B cell (primary cell): ENCODE measurements at regions not wholly inside any gene's neighbourhood (a gene's known extent, or its start where the extent isn't known, plus 50 kb on each side); places are given as distances from the start of the nearest gene placed in this dataset.
"Not testable (repeated sequence)": the region's sequence is repeated elsewhere in the genome, so short reads cannot be mapped to it uniquely, and the experiment has no call there.

Source experiments
- ATAC-seq: fragments of 200-7000 bp; cut with Tn5 transposase; one replicate; pipeline ENCODE4 v1.10.0; 2021; ENCODE audit warnings: low read depth, mild to moderate bottlenecking, moderate number of reproducible peaks, moderate library complexity
- CTCF ChIA-PET: fragments of 350-600 bp; sonication (Branson Sonifier 250); formaldehyde crosslinking; loops from one replicate; lab custom pipeline; 2021; ENCODE audit warnings: antibody characterized with exemption, inconsistent platforms; lab: Charles Lee
- POLR2A ChIA-PET: fragments of 350-600 bp; sonication (Branson Sonifier 250); formaldehyde crosslinking; loops from one replicate; lab custom pipeline; 2021; ENCODE audit warnings: antibody characterized with exemption; lab: Charles Lee
- DNase-seq: peaks from one replicate; pipeline ENCODE4 v3.0.0; 2013
- H2AFZ ChIP-seq: 2 replicates; pipeline ENCODE4 v1.6.1; 2012; ENCODE audit warnings: mild to moderate bottlenecking, low read depth, low read length; ENCODE audit not compliant: insufficient read depth, poor library complexity, severe bottlenecking
- H3K27ac ChIP-seq, 2 donors: 1 replicate in 1 of 2; 2 replicates in 1 of 2; pipeline ENCODE4 v1.5.1; 2012 to 2013; ENCODE audit warnings: low read length in 2 of 2, mild to moderate bottlenecking in 2 of 2, moderate library complexity in 1 of 2
- H3K27me3 ChIP-seq, 4 experiments: fragments of 200-600 bp in 1 of 4; sonication (generic) in 1 of 4; replicated peaks in 1 of 4; 1 replicate in 2 of 4; 2 replicates in 2 of 4; pipeline versions ENCODE4 v1.6.1 to v1.7.0; 2013 to 2016; ENCODE audit warnings: low read length in 3 of 4, mild to moderate bottlenecking in 2 of 4, mixed read lengths in 1 of 4, moderate library complexity in 1 of 4; ENCODE audit not compliant: insufficient read depth in 4 of 4, control insufficient read depth in 3 of 4; ENCODE audit errors: control extremely low read depth in 1 of 4
- H3K36me3 ChIP-seq, 2 experiments: replicated peaks in 1 of 2; 1 replicate in 1 of 2; 2 replicates in 1 of 2; pipeline versions ENCODE4 v1.6.1 to v1.7.1; 2013; ENCODE audit warnings: low read length in 1 of 2; ENCODE audit not compliant: insufficient read depth in 2 of 2, control insufficient read depth in 1 of 2; ENCODE audit errors: control extremely low read depth in 1 of 2, extremely low read depth in 1 of 2
- H3K4me1 ChIP-seq, 2 donors: fragments of 200-600 bp in 1 of 2; sonication (generic) in 1 of 2; 1 replicate in 1 of 2; 2 replicates in 1 of 2; pipeline versions ENCODE4 v1.5.1 to v1.6.1; 2013 to 2017; ENCODE audit warnings: low read length in 2 of 2; ENCODE audit not compliant: control insufficient read depth in 2 of 2, insufficient read depth in 2 of 2
- H3K4me2 ChIP-seq: replicated peaks from 2 replicates; pipeline ENCODE3; 2012; ENCODE audit warnings: mild to moderate bottlenecking, low read depth, low read length; ENCODE audit not compliant: poor library complexity, severe bottlenecking
- H3K4me3 ChIP-seq, 5 experiments: fragments of 200-600 bp in 1 of 5; sonication (generic) in 1 of 5; 1 replicate in 3 of 5; 2 replicates in 2 of 5; pipeline versions ENCODE4 v1.5.1 to v1.7.0; 2011 to 2016; ENCODE audit warnings: low read length in 4 of 5, mild to moderate bottlenecking in 4 of 5, low read depth in 2 of 5, control low read depth in 1 of 5, moderate library complexity in 1 of 5; ENCODE audit not compliant: insufficient read depth in 1 of 5; ENCODE audit errors: control extremely low read depth in 1 of 5, extremely low read depth in 1 of 5
- H3K79me2 ChIP-seq: fragments of 200-600 bp; sonication (generic); one replicate; pipeline ENCODE4 v1.6.0; 2016; ENCODE audit warnings: low read length; ENCODE audit not compliant: control insufficient read depth, insufficient read depth
- H3K9ac ChIP-seq: fragments of 200-600 bp; sonication (generic); 2 replicates; pipeline ENCODE4 v1.6.1; 2017; ENCODE audit warnings: mild to moderate bottlenecking, low read length, moderate library complexity
- H3K9me3 ChIP-seq, 3 donors: one replicate each; pipeline versions ENCODE4 v1.6.1 to v1.7.1; 2013; ENCODE audit warnings: low read length in 2 of 3; ENCODE audit not compliant: control insufficient read depth in 2 of 3, insufficient read depth in 1 of 3; ENCODE audit errors: control extremely low read depth in 1 of 3
- H4K20me1 ChIP-seq: 2 replicates; pipeline ENCODE4 v1.6.0; 2012; ENCODE audit warnings: mild to moderate bottlenecking, low read length; ENCODE audit not compliant: insufficient read depth, control insufficient read depth, poor library complexity, severe bottlenecking
- H3K27ac Mint-ChIP-seq: one replicate; pipeline ENCODE4 v1.8.0; 2021; ENCODE audit warnings: mixed read lengths
- H3K27me3 Mint-ChIP-seq: one replicate; pipeline ENCODE4 v1.8.0; 2021; ENCODE audit warnings: mixed read lengths
- H3K4me1 Mint-ChIP-seq: one replicate; pipeline ENCODE4 v1.8.0; 2021; ENCODE audit warnings: mixed read lengths
- H3K4me3 Mint-ChIP-seq: one replicate; pipeline ENCODE4 v1.8.0; 2021; ENCODE audit warnings: mixed read lengths
- H3K9me3 Mint-ChIP-seq: one replicate; pipeline ENCODE4 v1.8.0; 2022; ENCODE audit warnings: mixed read lengths; ENCODE audit not compliant: insufficient read depth
- CTCF ChIP-seq: fragments of 200-600 bp; IDR thresholded peaks from one replicate; pipeline ENCODE4 v1.8.0; 2022; ENCODE audit warnings: antibody characterized with exemption, mild to moderate bottlenecking
- EZH2 ChIP-seq: IDR thresholded peaks from 2 replicates; pipeline ENCODE4 v1.6.1; 2012; ENCODE audit warnings: borderline replicate concordance, low read depth, mild to moderate bottlenecking, moderate library complexity, low read length; ENCODE audit not compliant: insufficient read depth, poor library complexity, severe bottlenecking
- WGBS: methylation state at CpG from one replicate; pipeline ENCODE4 v1.1.5; 2013; ENCODE audit warnings: missing lambda C conversion rate; ENCODE audit not compliant: insufficient coverage; 5-methylcytosine and 5-hydroxymethylcytosine counted together
- intact Hi-C: fragments of 100-400 bp; cut with micrococcal nuclease; formaldehyde crosslinking; loops from one replicate; pipeline ENCODE4 v1.10.0; 2022

- Histone ChIP-seq H3K9ac (no peak overlapping the region), H3K79me2 (no peaks in the 10 kb centered on the region), H3K4me1 (peaks cover 7 to 14% of the 10 kb centered on the region in 2 donors), H4K20me1 (no peaks in the 10 kb centered on the region), H3K36me3 (no peaks in the 10 kb centered on the region), H3K4me2 (no peak overlapping the region), H3K27me3 (peaks cover 0 to 26% (median 5%) of the 10 kb centered on the region in 4 experiments), H3K9me3 (no peaks in the 10 kb centered on the region), H2AFZ (no peak overlapping the region), H3K27ac (no peak overlapping the region), H3K4me3 (no peak overlapping the region)
- ChIA-PET POLR2A (no interaction called here), CTCF (no interaction called here)
- Mint-ChIP-seq H3K27ac (no peak overlapping the region), H3K4me3 (no peak overlapping the region), H3K4me1 (peaks cover 14% of the 10 kb centered on the region), H3K27me3 (peaks cover 42% of the 10 kb centered on the region), H3K9me3 (no peaks in the 10 kb centered on the region)
- whole genome bisulfite sequencing: no CpG with 5 or more reads among the region's 3 CpGs
- DNase-seq (no peak), ATAC-seq (no peak)
- intact Hi-C loops: no loop called here
- no peak for TF ChIP-seq EZH2
- TF ChIP-seq CTCF: no peak
Observed at GRCh38 chr2:234157817-234158588, 107.5 kb downstream of the SPP2 start.

- TF ChIP-seq CTCF: no peak
- no peak for TF ChIP-seq EZH2
- Histone ChIP-seq H2AFZ (no peak overlapping the region), H3K4me1 (peaks cover 0 to 1% of the 10 kb centered on the region in 2 donors), H3K27ac (no peak overlapping the region), H3K36me3 (no peaks in the 10 kb centered on the region), H3K27me3 (peaks cover 0 to 23% (median 3%) of the 10 kb centered on the region in 4 experiments), H3K4me2 (no peak overlapping the region), H3K4me3 (no peak overlapping the region), H3K79me2 (no peaks in the 10 kb centered on the region), H3K9me3 (peaks cover 0 to 3% (median 0%) of the 10 kb centered on the region in 3 donors), H3K9ac (no peak overlapping the region), H4K20me1 (no peaks in the 10 kb centered on the region)
- H3K9me3 Mint-ChIP-seq: no peaks in the 10 kb centered on the region
- ATAC-seq: no peak
- H3K27me3 Mint-ChIP-seq: peaks cover 42% of the 10 kb centered on the region
- CTCF ChIA-PET: interaction anchor here (0.9 to 1.5 kb wide), 4 partner anchors 9 to 339 kb away, joined by 3 to 4 read pairs (median 3); no protein-coding TSS in a partner anchor
- POLR2A ChIA-PET: no interaction called here
- H3K27ac Mint-ChIP-seq: no peak overlapping the region
- H3K4me1 Mint-ChIP-seq: peaks cover 7% of the 10 kb centered on the region
- H3K4me3 Mint-ChIP-seq: no peak overlapping the region
- no peak for DNase-seq
- intact Hi-C loops: no loop called here
- 100% methylated on average over 1 of the region's 3 CpGs for WGBS
Observed at GRCh38 chr2:234156326-234156725, 105.8 kb downstream of the SPP2 start.

GRCh38 chr2:234152835-234153234, 102.3 kb downstream of the SPP2 start:
- H3K9me3 ChIP-seq, H3K79me2 ChIP-seq, intact Hi-C loops, H3K4me3 Mint-ChIP-seq, H3K9ac ChIP-seq, H3K27ac Mint-ChIP-seq, H3K27ac ChIP-seq, DNase-seq, H2AFZ ChIP-seq, H3K9me3 Mint-ChIP-seq, CTCF ChIA-PET, H3K4me2 ChIP-seq, H3K4me1 ChIP-seq, ATAC-seq, H4K20me1 ChIP-seq, H3K4me1 Mint-ChIP-seq, H3K36me3 ChIP-seq, H3K4me3 ChIP-seq: not testable (repeated sequence)
- POLR2A ChIA-PET: interaction anchor here (1.2 kb wide), 1 partner anchor 11 kb away, joined by 3 read pairs; no protein-coding TSS in a partner anchor
- WGBS: 93% methylated on average over 2 of the region's 2 CpGs
- H3K27me3 ChIP-seq: peaks cover 0 to 27% (median 3%) of the 10 kb centered on the region in 4 experiments
- H3K27me3 Mint-ChIP-seq: peaks cover 20% of the 10 kb centered on the region
